HG03064 (cell line): ENCODE measurements at regions not wholly inside any gene's neighbourhood (a gene's known extent, or its start where the extent isn't known, plus 50 kb on each side); places are given as distances from the start of the nearest gene placed in this dataset.

Experiments
- ATAC-seq: cut with Tn5 transposase; IDR thresholded peaks from one replicate; pipeline ENCODE4 v1.9.1; 2021; ENCODE audit warnings: low read depth; ENCODE audit not compliant: unreplicated experiment

DNA sequence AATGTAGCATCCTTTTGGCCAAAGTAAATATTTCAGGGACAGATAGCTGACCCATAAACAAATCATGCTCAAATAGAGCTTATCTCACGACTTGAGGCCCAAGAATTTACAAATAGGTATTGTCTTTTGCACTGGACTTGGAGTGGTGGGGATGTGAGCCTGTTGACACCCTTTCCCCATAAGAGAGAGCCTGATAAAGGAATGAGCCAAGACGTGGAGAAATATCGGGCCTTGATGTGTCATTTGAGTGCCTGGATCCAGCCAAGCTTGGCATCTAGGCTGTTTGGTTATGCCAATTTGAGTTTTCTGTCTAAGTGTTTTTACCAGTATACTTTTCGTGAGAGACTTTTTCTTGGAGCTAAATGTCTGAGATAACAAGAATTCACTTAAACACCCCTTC lies 112.9 kb upstream of the RGMA start:
- no peak for ATAC-seq

DNA sequence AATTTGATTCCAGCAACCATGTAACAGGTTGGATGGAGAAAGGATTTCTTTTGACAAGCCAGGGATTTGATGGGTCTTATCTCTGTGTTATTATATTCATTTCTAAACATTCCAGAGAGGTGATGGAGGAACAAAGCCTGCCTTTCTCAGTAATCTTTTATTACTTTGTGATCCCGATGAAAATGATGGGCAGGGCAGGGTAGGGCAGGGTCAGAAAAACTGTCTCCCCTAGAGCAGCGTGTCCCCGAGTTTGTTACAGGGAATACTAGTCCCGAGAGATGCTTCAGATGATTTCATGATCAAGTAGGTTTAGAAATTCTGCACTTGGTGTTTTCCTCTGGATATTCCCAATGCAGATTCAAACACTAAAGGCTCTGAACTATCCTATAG lies 111.8 kb upstream of the RGMA start:
- no peak for ATAC-seq

DNA sequence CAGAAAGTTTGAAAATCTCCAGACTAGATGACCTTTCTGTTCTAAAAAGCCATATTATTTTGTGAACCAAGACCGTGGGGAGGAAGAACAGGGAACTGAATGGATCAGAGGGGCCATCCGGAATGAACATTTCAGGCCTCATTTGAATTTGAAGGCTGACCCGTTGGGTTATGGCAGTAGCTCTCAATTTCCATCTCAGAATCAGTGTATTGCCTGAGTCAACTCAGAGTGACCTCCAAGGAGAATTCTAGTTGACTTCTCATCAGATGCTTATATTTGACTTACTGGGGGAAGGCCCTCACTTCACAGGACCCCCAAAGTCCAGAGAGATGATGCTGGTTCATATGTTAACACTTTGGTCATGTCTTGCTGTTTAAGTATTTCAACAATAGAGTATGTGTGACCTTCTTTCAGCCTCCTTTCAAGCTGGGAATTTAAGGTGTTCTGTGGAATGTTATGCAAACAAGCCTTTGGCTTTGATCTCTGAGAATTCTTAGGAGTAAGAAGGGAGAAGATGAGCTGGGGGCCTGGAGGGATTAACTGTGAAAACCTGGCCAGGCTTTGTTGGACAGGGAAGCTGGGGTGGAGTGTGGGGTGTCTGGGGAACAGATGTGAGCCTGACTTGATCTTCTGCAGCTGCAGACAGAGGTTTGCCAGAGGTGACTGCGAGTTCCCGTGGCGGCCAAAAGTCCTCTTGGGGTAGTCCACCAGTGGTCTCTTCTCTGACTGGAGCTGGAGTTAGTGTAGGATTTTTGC lies 111.2 kb upstream of the RGMA start:
- no peak for ATAC-seq

DNA sequence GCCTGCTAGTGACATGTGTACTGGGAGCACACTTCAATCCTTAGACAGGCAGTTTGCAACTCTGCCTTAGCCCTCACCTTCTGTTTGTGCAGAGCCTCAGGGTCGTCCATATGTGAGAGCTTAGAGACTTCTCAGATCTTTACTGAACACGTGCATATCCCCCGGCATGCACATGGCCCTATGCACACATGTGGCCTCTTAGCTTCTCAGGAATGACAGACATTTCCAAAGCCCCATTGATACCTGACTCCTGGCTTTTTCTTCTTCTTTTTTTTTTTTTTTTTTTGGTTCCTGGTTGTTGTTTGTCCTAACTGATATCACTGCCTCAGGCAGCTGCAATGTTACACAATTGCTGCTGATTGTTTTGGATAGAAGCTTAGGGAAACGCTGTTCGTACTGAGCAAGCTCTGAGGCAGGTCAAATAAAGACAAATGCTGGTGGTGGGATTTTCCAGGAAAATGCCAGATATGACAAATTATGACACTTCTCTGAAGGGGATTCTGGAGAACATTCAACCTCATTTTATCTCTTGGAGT lies 107.2 kb upstream of the RGMA start:
- no peak for ATAC-seq

DNA sequence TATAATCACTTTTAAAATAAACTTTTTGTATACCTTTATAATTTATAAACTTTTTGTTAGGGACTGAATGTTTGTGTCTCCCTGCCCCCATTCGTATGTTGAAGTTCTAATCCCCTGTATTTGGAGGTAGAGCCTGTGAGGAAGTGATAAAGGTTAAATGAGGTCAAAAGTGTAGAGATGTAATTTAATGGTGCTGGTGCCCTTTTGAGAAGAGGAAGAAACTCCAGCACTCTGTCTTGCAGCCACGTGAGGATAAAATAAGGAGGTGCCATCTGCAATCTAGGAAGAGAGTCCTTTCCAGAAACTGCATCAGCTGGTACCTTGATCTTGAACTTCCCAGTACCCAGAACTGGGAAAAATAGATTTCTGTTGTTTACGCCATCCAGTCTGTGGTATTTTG lies 106.1 kb upstream of the RGMA start:
- no peak for ATAC-seq

DNA sequence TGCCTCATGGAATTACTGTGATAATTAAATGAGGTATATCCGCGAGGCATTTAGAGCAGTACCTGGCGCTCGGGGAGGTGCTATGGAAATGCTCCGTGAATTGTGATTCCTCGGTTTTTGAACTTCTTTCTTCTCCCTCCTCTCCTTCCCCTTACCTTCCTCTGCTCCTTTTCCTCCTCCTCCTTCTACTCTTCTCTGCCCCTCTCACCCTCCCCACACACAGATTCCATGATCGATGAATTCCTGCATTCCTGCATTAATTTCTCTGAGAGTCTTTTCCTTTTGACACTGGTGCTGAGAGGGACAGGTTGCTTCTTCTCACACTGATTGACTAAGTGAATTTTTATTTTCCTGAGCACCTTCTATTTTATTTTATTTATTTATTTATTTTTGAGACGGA lies 101.2 kb upstream of the RGMA start:
- no peak for ATAC-seq

DNA sequence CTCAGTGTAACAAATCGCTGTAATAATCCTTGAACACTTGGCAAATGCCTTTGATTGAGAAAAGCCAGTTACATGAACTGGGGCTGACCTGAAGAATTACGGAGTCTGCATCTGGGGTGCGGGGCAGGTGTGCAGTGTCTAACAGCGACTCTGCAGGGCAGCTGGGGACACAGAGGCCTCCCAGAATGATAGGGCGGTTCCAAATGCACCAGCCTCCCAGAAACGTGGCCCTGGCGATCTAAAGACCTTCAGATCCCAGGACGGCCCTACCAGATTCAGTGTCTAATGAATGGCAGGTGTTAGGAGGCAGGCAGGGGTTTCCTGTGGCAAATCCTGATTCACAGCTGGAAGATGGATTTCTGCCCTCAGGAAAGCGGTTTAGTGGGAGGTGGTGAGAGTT lies 100.5 kb upstream of the RGMA start:
- ATAC-seq = no peak

DNA sequence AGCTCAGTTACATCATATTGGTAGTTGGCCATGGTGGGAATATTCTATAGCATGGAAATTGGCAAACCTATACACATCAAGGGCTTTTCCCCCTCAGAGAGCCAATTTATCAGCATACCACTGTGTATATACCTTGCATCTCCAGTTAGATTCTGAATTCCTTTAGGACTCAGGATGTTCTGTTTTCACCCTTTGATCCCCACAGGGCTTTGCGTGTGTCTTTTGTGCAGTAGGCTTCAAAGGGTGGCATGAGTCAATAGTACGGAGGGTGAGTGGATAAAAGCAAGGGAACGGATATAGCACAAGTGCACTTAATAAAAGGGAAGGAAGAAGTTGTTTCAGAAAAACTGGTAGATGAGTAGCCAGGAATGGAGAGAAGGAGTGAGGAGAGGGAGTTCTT lies 99.2 kb upstream of the RGMA start:
- ATAC-seq = no peak

DNA sequence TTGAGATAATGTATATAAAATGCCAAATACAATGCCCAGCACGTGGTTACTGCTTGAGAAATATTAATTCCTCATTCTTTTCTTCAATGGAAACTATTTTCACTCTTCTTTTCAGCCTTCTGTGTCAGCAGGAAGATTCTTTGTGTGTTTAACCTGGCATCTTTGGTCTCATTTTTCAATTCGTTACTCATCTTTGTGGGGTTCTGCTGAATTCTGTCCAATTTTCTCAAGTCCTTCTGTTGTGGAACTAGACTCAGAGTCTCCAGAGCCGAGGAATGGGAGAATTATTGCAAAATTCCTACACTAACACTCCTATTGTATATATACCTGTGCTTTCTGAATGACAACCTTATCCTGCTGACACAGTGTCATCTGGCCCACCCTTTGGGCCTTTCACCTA lies 96.8 kb upstream of the RGMA start:
- no peak for ATAC-seq

DNA sequence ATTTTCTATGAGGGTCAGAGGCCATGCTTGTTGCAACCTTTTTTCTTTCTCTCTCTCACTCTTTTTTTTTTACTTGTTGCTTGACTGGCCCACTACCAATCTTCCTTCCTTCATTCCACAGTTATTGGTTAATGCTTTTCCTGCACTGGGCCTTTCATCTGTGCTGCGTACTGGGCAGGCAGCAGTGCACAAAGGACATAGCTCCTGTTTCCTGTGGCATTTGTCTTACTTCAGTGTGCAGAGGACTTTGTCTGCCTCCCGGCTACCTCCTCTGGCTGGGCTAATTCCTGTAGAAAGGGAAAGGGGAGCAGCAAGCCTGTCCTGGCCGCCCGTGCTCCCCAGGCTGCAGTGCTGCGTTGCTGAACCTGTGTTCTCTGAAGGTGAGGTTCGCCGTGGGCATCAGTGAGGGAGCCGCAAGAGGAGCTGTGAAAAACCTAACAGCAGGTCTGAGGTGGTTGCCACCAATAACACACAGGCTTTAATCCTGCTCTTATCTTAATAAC lies 93.7 kb upstream of the RGMA start:
- ATAC-seq = no peak

DNA sequence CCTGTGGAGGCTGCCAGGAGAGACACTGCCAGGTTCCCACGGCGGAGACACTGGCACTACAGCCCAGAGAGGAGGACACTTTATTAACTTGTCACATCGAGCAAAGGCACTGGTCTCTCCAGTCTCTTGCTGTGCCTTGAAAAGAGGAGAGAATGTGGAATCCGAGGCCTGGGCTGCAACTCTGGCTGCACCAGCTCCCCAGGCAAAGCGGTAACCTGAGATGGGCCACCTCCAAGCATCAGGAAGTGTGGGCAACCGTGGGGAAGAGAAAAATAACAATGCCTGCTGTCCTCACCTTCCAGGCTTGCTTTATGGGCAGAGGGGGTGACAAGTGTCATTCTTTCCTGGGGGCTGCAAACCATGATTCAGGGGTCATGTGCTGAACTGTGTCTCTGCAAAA lies 91.6 kb upstream of the RGMA start:
- ATAC-seq = no peak

DNA sequence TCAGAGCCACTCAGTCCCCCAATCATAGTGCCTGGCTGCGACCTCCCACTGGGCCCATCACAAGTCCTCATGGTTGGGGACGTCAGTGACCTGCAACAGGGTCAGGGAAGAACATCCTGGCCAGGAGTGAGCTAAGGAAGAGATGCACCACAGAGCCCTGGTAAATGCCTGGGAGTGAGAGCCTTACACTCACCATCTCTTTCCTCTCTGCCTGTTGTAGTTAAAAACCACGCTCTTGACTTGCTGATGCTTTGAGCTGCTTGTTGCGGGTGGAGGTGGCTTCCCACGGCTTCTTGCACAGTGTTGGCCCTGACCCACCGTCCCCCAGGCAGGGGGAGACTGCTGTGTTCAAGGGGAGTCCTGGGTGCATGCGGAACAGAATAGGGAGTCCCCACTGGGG lies 91.1 kb upstream of the RGMA start:
- no peak for ATAC-seq

DNA sequence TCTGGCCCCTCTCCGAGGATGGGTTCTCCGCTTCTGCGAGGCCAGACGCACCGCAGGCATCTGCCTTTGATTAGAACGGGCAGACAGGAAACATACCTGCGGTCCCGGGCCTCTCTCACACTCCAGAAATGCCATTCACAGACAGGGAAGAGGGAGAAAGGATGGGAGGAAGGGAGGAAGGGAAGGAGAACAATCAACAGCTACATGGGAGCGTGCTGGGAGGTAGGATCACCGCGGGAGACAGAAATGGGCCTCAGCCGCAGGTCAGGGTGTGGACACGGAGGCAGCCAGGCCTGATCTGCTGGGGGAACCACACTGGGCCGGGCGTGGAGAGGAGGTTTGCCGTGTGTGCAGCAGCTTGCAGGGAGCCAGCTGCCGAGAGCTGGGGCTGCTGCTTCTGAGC lies 90.7 kb upstream of the RGMA start:
- no peak for ATAC-seq

DNA sequence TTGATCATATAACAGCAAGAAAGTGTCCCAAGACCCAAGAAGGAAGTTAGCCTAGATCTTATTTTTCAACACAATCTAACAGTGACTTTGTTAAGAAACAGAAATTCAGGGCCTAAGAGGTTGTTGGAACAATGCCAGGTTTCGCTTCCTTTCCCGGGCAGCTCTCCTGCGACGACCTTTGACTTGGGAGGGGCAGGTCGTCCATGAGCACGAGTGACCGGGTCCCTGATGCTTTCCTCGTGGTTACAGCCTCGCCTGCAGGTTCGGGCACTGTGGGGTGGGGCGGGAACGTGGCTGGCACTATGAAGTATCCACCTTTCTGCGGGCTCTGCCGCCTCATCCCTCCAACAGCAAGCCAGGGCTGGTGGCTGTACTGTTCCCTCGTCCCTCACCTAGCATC lies 90.1 kb upstream of the RGMA start:
- ATAC-seq = no peak

DNA sequence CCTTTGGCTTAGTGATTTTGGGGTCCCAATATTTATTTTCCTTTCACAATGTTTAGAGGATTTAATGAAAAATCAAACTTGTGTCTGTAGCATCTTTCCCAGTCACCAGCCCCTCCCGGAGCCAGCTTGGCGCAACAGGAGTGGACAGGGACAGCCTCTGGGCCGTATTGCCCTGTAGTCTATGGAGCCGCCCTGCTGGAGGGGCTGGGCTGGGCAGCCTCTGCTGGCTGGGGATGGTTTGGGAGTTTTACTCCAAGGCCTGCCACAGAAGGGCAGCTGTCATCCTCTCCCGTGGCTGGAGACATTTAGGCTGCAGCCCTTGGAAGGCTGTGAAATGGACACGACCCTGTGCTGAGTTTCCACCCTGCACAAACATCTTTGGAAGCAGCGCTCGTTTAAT lies 89.4 kb upstream of the RGMA start:
- ATAC-seq = no peak

DNA sequence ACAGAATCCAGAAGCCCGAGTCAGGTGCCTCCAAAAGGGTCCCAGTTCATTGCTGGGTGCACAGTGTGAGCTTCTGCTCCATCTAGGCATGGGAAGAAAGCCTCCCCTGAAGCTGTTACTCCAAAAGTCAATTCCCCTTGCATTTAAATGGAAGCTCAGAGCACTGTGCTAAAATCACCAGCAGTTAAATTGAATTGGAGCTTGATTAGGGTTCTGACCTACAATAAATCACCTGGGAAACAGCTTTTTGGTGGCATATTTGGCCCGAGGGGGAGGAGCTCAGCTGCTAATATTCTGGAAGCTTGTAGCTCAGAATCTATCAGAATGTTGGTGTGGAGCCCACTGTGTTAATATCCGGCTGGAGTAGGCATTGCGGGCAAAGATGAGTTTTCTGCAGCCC lies 87.1 kb upstream of the RGMA start:
- ATAC-seq = no peak

DNA sequence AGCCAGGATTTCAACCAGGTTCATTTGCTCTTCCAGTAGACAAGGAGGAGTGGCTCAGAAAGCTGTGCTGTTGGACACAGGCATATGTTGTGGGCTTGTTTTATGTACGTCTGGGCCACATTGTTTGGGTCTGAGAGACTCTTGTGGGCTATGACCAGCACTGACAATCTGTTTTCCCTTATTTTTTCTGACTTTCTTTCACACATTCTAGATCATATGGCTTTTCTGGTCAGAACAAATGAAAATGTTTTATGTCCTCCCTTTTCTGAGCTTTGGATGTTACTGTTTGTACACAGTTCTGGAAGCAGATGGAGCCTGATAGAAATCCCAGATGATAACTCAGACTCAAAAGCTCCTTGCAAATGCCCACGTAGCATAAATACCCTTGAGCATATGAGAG lies 85.8 kb upstream of the RGMA start:
- no peak for ATAC-seq

DNA sequence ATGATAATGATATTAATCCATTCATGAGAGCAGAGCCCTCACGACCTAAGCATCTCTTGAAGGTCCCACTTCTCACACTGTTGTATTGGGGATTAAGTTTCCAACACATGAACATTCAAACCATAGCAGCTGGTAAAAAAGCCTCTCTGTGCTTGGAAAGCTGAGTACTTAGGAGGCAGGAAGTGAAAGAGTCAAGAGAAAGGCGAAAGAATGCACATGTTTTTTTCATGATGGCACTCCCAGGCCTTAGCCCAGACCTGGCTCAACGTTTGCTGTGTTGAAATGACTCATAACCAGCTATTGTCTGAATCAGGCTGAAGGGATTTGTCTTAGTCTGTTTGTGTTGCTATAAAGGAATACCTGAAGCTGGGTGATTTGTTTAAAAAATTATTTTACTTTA lies 84.4 kb upstream of the RGMA start:
- ATAC-seq = no peak

DNA sequence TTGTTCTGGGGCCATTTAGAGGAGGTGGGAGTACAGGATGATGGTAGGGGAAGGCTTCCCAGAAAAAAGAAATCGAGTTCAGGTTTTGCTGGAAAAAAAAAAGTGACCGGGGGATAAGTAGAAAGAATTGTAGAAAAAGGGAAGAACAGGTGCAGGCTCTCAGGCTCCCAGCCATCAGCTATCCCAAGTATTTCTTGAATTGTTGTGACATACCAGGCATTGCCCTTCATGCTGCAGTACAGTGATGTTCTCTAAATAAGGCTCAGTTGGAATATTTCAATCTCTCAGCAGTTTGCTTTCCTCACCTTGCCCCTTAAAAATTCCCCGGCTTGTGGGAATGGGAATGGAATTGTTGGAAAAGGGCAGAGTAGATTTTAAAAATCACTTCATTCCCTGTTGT lies 82.5 kb upstream of the RGMA start:
- ATAC-seq = no peak

DNA sequence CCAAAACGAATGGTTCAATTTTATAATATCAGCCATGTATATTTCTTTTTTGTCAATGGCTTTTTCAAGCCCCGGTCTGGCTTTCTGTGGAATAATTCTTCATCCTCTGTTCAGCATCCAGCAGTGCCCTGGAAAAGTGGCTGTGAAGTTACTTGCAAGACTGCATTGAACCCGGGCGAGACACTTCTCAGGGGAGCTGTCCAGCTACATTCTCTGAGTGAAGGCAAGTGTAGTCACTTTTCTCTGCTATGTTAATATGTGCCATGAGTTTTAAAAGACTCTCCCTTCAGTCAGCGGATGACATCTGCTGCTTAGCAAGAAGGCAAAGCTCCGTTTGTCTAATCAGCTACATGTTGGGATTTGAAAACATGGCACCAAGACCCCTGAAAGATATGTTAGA lies 81.3 kb upstream of the RGMA start:
- ATAC-seq = no peak

DNA sequence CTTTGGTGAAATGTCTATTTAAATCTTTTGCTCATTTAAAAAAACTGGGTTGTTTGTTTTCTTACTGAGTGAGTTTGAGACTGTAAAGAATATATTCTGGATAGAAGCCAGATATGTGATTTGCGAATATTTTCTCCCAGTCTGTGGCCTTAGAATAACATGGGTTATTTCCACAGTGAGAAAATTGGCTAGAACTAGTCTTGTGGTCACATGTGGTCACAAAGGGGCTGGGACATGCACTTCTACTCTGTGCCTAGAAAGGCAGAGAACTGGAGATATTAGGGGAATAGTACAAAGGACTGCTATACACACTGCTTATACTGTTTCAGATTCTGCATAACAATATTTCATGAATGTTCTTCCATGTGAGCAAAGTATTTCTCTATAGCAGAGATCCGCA lies 79.9 kb upstream of the RGMA start:
- no peak for ATAC-seq

DNA sequence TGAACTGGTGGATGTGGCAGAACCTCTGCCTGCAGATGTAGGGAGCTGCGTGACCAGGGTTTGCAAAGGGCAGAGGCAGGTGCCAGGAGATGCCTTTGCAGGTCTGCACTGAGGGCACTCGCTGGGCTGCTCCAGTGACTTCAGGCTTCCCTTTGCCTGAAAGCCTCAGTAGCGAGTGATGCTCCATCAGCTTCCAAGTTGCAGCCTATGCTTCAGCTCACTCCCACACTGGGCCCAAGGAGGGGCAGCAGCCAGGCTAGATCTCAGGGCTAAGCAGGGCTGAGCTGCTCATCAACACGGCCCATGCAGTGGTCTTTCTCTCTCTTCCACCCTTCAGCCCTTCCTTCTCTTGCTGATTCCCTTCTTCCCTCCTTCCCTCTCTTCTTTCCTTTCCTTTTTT lies 78.3 kb upstream of the RGMA start:
- ATAC-seq = no peak

DNA sequence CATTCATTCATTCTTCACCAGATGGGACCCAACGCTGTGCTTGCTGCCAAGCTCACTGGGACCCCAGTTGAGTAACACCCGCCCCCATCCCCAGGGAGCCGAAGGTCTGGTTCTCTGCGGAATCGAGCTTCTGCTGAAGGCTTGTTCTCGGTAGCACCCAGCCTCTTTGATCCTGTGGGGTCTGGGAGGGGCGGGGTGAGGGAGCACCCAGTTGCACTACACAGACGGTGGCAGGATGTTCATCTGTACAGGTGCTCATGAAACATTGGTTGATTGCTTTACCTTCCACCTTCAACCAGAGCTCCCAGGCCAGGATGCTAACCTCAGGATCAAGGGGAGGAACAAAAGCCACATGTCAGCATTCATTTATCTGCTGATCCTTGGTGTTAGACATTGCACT lies 77.7 kb upstream of the RGMA start:
- no peak for ATAC-seq
